ENCODE measurements at regions not wholly inside any gene's neighbourhood (a gene's known extent, or its start where the extent isn't known, plus 50 kb on each side); places are given as distances from the start of the nearest gene placed in this dataset.

DNA sequence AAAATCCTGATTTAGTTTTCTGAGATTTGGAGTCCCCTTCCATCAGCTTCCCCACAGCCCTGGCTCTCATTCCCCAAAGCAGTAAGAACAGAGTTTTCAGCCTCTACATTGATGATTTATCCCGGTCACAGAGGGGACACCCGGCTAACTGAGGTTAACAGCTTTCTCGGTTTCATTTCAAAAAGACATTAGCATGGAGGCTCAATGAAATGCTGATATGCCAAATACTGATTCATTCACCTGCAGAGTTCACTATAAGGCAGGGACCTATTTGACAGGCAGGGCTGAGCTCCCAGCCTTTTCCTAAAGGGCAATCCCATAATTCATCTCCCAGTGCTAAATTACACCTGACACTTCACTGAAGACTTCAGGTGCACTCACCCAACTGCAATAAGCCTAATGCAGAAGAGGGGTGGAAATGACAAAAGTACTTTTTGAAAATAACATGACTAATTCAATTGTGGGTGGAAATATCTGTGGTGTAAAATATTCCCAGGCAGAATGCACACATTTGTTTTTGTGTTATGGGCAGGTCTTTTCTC is 99.8 kb upstream of the PMFBP1 start:
- H3K9me3 ChIP-seq (ENCODE audit: low read length), result no peaks in the 10 kb centered on the region
- no peak overlapping the region for H3K4me2 ChIP-seq (ENCODE audit: low read length)
- H3K4me1 ChIP-seq (ENCODE audit: insufficient read depth, low read length, severe bottlenecking), result no peaks in the 10 kb centered on the region
- H3K79me2 ChIP-seq (ENCODE audit: insufficient read depth, low read length), result no peaks in the 10 kb centered on the region
- no peaks in the 10 kb centered on the region for H3K36me3 ChIP-seq (ENCODE audit: insufficient read depth, low read length)
- no peaks in the 10 kb centered on the region for H3F3A ChIP-seq (ENCODE audit: insufficient read depth, low read length)
- no peak overlapping the region for H3K9ac ChIP-seq (ENCODE audit: low read length)
- no peak overlapping the region for H2AFZ ChIP-seq (ENCODE audit: low read length)
- no peaks in the 10 kb centered on the region for H3K27me3 ChIP-seq (ENCODE audit: insufficient read depth, low read length)
- H3K4me3 ChIP-seq (ENCODE audit: low read depth, low read length, poor library complexity, severe bottlenecking), result no peak overlapping the region
- TF ChIP-seq, protein P1, sequence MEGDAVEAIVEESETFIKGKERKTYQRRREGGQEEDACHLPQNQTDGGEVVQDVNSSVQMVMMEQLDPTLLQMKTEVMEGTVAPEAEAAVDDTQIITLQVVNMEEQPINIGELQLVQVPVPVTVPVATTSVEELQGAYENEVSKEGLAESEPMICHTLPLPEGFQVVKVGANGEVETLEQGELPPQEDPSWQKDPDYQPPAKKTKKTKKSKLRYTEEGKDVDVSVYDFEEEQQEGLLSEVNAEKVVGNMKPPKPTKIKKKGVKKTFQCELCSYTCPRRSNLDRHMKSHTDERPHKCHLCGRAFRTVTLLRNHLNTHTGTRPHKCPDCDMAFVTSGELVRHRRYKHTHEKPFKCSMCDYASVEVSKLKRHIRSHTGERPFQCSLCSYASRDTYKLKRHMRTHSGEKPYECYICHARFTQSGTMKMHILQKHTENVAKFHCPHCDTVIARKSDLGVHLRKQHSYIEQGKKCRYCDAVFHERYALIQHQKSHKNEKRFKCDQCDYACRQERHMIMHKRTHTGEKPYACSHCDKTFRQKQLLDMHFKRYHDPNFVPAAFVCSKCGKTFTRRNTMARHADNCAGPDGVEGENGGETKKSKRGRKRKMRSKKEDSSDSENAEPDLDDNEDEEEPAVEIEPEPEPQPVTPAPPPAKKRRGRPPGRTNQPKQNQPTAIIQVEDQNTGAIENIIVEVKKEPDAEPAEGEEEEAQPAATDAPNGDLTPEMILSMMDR (IDR thresholded peaks at IDR 0.05; ENCODE audit: low read length), result no peak
- TF ChIP-seq EZH2 (IDR thresholded peaks at IDR 0.05; ENCODE audit: borderline replicate concordance, low read length), result no peak
- no peaks in the 10 kb centered on the region for H4K20me1 ChIP-seq (ENCODE audit: insufficient read depth, low read length)
- no peak overlapping the region for H3K27ac ChIP-seq (ENCODE audit: low read depth, low read length, poor library complexity, severe bottlenecking)
- no peaks in the 10 kb centered on the region for H3K9me2 ChIP-seq (ENCODE audit: low read depth, low read length)

- Histone ChIP-seq H3K36me3 (ENCODE audit: insufficient read depth, low read length) (no peaks in the 10 kb centered on the region), H3K4me2 (ENCODE audit: low read length) (no peak overlapping the region), H3K27ac (ENCODE audit: low read depth, low read length, poor library complexity, severe bottlenecking) (no peak overlapping the region), H2AFZ (ENCODE audit: low read length) (no peak overlapping the region), H3K4me1 (ENCODE audit: insufficient read depth, low read length, severe bottlenecking) (no peaks in the 10 kb centered on the region), H4K20me1 (ENCODE audit: insufficient read depth, low read length) (no peaks in the 10 kb centered on the region), H3K9ac (ENCODE audit: low read length) (no peak overlapping the region), H3K9me2 (ENCODE audit: low read depth, low read length) (no peaks in the 10 kb centered on the region), H3K79me2 (ENCODE audit: insufficient read depth, low read length) (no peaks in the 10 kb centered on the region), H3F3A (ENCODE audit: insufficient read depth, low read length) (no peaks in the 10 kb centered on the region), H3K27me3 (ENCODE audit: insufficient read depth, low read length) (no peaks in the 10 kb centered on the region), H3K9me3 (ENCODE audit: low read length) (no peaks in the 10 kb centered on the region), H3K4me3 (ENCODE audit: low read depth, low read length, poor library complexity, severe bottlenecking) (no peak overlapping the region)
- TF ChIP-seq, protein P1 (IDR thresholded peaks at IDR 0.05; ENCODE audit: low read length), result no peak
- no peak for TF ChIP-seq EZH2 (IDR thresholded peaks at IDR 0.05; ENCODE audit: borderline replicate concordance, low read length)
Observed at GRCh38 chr16:72270531-72270930, 98.6 kb upstream of the PMFBP1 start.

DNA sequence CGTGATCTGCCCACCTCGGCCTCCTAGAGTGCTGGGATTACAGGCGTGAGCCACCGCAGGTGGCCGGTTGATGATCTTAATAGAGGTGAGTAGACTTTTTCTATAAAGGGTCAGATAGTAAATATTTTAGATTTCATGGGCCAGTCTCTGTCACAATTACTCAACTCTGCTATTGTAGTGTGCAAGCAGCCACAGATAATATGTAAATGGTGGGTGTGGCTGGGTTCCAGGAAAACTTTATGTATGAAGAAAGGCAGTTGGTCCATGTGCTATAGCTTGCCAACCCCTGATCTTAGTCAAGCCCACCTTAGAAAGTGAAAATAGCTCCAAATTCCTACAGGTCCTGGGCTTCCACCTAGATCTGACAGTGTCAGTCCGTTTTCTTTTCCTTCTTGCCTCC is 94.9 kb upstream of the PMFBP1 start:
- no peak overlapping the region for H2AFZ ChIP-seq (ENCODE audit: low read length)
- no peaks in the 10 kb centered on the region for H4K20me1 ChIP-seq (ENCODE audit: insufficient read depth, low read length)
- no peaks in the 10 kb centered on the region for H3F3A ChIP-seq (ENCODE audit: insufficient read depth, low read length)
- no peaks in the 10 kb centered on the region for H3K9me2 ChIP-seq (ENCODE audit: low read depth, low read length)
- no peaks in the 10 kb centered on the region for H3K9me3 ChIP-seq (ENCODE audit: low read length)
- no peaks in the 10 kb centered on the region for H3K4me1 ChIP-seq (ENCODE audit: insufficient read depth, low read length, severe bottlenecking)
- H3K4me2 ChIP-seq (ENCODE audit: low read length), result no peak overlapping the region
- H3K27ac ChIP-seq (ENCODE audit: low read depth, low read length, poor library complexity, severe bottlenecking), result no peak overlapping the region
- H3K9ac ChIP-seq (ENCODE audit: low read length), result no peak overlapping the region
- H3K36me3 ChIP-seq (ENCODE audit: insufficient read depth, low read length), result no peaks in the 10 kb centered on the region
- H3K27me3 ChIP-seq (ENCODE audit: insufficient read depth, low read length), result no peaks in the 10 kb centered on the region
- no peak overlapping the region for H3K4me3 ChIP-seq (ENCODE audit: low read depth, low read length, poor library complexity, severe bottlenecking)
- TF ChIP-seq, protein P1 (IDR thresholded peaks at IDR 0.05; ENCODE audit: low read length), result no peak
- no peak for TF ChIP-seq EZH2 (IDR thresholded peaks at IDR 0.05; ENCODE audit: borderline replicate concordance, low read length)
- H3K79me2 ChIP-seq (ENCODE audit: insufficient read depth, low read length), result no peaks in the 10 kb centered on the region

All from OCI-LY1 (cell line).